Loucy (cell line): ENCODE measurements at regions not wholly inside any gene's neighbourhood (a gene's known extent, or its start where the extent isn't known, plus 50 kb on each side); places are given as distances from the start of the nearest gene placed in this dataset.

Experiments used
- H2AFZ ChIP-seq: fragments of 200-600 bp; sonication (generic); 2 replicates; pipeline ENCODE4 v1.6.0; 2016; ENCODE audit warnings: antibody characterized with exemption, mild to moderate bottlenecking, low read length, moderate library complexity
- H3F3A ChIP-seq: fragments of 200-600 bp; 2 replicates; pipeline ENCODE4 v1.6.0; 2016; ENCODE audit warnings: antibody characterized with exemption, low read depth, mild to moderate bottlenecking
- H3K27me3 ChIP-seq: fragments of 200-600 bp; sonication (generic); 2 replicates; pipeline ENCODE4 v1.6.1; 2014; ENCODE audit warnings: low read length, mild to moderate bottlenecking; ENCODE audit not compliant: insufficient read depth, poor library complexity, severe bottlenecking
- H3K36me3 ChIP-seq: fragments of 200-600 bp; sonication (generic); 2 replicates; pipeline ENCODE4 v1.6.1; 2016; ENCODE audit warnings: low read length; ENCODE audit not compliant: insufficient read depth
- H3K4me1 ChIP-seq: fragments of 200-600 bp; sonication (generic); 2 replicates; pipeline ENCODE4 v1.5.1; 2014; ENCODE audit warnings: low read length, mild to moderate bottlenecking; ENCODE audit not compliant: insufficient read depth, poor library complexity, severe bottlenecking
- H3K4me2 ChIP-seq: fragments of 200-600 bp; sonication (generic); 2 replicates; pipeline ENCODE4 v1.6.0; 2014; ENCODE audit warnings: antibody characterized with exemption, low read length, low read depth, mild to moderate bottlenecking; ENCODE audit not compliant: poor library complexity, severe bottlenecking
- H3K4me3 ChIP-seq: fragments of 200-600 bp; sonication (generic); 2 replicates; pipeline ENCODE4 v1.5.1; 2014; ENCODE audit warnings: low read length, mild to moderate bottlenecking, mixed read lengths; ENCODE audit not compliant: poor library complexity, severe bottlenecking
- H3K79me2 ChIP-seq: fragments of 200-600 bp; sonication (generic); 2 replicates; pipeline ENCODE4 v1.6.1; 2014; ENCODE audit warnings: low read length; ENCODE audit not compliant: insufficient read depth
- H3K9ac ChIP-seq: fragments of 200-600 bp; sonication (generic); 2 replicates; pipeline ENCODE4 v1.6.0; 2014; ENCODE audit warnings: mild to moderate bottlenecking, low read depth, low read length, moderate library complexity; ENCODE audit not compliant: poor library complexity, severe bottlenecking
- H3K9me2 ChIP-seq: fragments of 200-600 bp; sonication (generic); replicated peaks from 2 replicates; pipeline ENCODE4 v1.6.1; 2016; ENCODE audit warnings: low read depth, low read length, mixed read lengths
- H3K9me3 ChIP-seq: fragments of 200-600 bp; sonication (generic); 2 replicates; pipeline ENCODE4 v1.6.1; 2014; ENCODE audit warnings: mild to moderate bottlenecking, antibody characterized with exemption, low read length, low read depth; ENCODE audit not compliant: insufficient read depth
- H4K20me1 ChIP-seq: fragments of 200-600 bp; sonication (generic); 2 replicates; pipeline ENCODE4 v1.6.0; 2014; ENCODE audit warnings: antibody characterized with exemption, low read length, mild to moderate bottlenecking; ENCODE audit not compliant: insufficient read depth, poor library complexity, severe bottlenecking
- EZH2phosphoT487 ChIP-seq: fragments of 200-600 bp; IDR thresholded peaks from 2 replicates; pipeline ENCODE4 v1.6.1; 2018; ENCODE audit warnings: antibody characterized with exemption, mild to moderate bottlenecking, moderate library complexity, borderline replicate concordance
- TF ChIP-seq, protein P1 (sequence below): fragments of 200-600 bp; sonication (generic); conservative IDR thresholded peaks from 2 replicates; pipeline ENCODE4 v1.5.1; 2014; ENCODE audit warnings: mild to moderate bottlenecking, antibody characterized with exemption, low read length

DNA sequence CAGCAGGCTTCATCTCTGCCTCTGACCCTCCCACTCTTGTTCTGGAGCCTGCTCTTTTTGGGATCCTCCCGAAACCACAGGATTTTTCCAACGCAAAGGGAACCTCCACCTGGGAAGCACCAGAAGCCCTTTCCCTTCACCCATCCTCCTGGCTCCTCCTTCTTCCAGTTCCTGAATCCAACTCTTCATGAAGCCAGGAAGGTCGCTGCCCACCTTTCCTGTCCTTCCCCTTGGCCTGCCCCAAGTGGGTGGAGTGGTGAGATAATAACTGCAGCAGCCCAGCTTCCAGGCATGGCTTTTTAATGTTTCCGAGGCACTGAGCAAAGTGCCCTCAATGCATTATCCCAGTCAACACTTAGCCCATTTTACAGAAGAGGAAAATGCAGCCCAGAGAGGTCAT lies 70.8 kb upstream of the EEPD1 start:
- H3K9me3 ChIP-seq = no peaks in the 10 kb centered on the region
- no peaks in the 10 kb centered on the region for H3K79me2 ChIP-seq
- no peak for TF ChIP-seq EZH2phosphoT487
- TF ChIP-seq, protein P1, sequence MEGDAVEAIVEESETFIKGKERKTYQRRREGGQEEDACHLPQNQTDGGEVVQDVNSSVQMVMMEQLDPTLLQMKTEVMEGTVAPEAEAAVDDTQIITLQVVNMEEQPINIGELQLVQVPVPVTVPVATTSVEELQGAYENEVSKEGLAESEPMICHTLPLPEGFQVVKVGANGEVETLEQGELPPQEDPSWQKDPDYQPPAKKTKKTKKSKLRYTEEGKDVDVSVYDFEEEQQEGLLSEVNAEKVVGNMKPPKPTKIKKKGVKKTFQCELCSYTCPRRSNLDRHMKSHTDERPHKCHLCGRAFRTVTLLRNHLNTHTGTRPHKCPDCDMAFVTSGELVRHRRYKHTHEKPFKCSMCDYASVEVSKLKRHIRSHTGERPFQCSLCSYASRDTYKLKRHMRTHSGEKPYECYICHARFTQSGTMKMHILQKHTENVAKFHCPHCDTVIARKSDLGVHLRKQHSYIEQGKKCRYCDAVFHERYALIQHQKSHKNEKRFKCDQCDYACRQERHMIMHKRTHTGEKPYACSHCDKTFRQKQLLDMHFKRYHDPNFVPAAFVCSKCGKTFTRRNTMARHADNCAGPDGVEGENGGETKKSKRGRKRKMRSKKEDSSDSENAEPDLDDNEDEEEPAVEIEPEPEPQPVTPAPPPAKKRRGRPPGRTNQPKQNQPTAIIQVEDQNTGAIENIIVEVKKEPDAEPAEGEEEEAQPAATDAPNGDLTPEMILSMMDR = no peak
- H3K9ac ChIP-seq = no peak overlapping the region
- H3K9me2 ChIP-seq = no peaks in the 10 kb centered on the region
- H2AFZ ChIP-seq = no peak overlapping the region
- H3K4me1 ChIP-seq = no peaks in the 10 kb centered on the region
- no peak overlapping the region for H3K4me3 ChIP-seq
- no peak overlapping the region for H3K4me2 ChIP-seq
- H4K20me1 ChIP-seq = no peaks in the 10 kb centered on the region
- no peaks in the 10 kb centered on the region for H3K27me3 ChIP-seq
- H3F3A ChIP-seq = no peaks in the 10 kb centered on the region
- no peaks in the 10 kb centered on the region for H3K36me3 ChIP-seq

- Histone ChIP-seq H3K4me3 (no peak overlapping the region), H3K36me3 (no peaks in the 10 kb centered on the region), H3F3A (no peaks in the 10 kb centered on the region), H3K4me2 (no peak overlapping the region), H3K79me2 (no peaks in the 10 kb centered on the region), H3K27me3 (no peaks in the 10 kb centered on the region), H4K20me1 (no peaks in the 10 kb centered on the region), H3K4me1 (no peaks in the 10 kb centered on the region), H3K9me2 (no peaks in the 10 kb centered on the region), H2AFZ (no peak overlapping the region), H3K9me3 (no peaks in the 10 kb centered on the region), H3K9ac (no peak overlapping the region)
- TF ChIP-seq, protein P1 = peak; percentile 48
- no peak for TF ChIP-seq EZH2phosphoT487
These were observed 70.1 kb upstream of the EEPD1 start for GRCh38 chr7:36082910-36083309.

- H3K9me2 ChIP-seq = no peaks in the 10 kb centered on the region
- no peaks in the 10 kb centered on the region for H3K79me2 ChIP-seq
- H4K20me1 ChIP-seq = no peaks in the 10 kb centered on the region
- no peak overlapping the region for H3K9ac ChIP-seq
- no peak overlapping the region for H2AFZ ChIP-seq
- no peaks in the 10 kb centered on the region for H3K36me3 ChIP-seq
- H3K9me3 ChIP-seq = no peaks in the 10 kb centered on the region; the same call in 1 of the 2 replicates
- H3F3A ChIP-seq = no peaks in the 10 kb centered on the region
- no peaks in the 10 kb centered on the region for H3K4me1 ChIP-seq
- H3K4me2 ChIP-seq = no peak overlapping the region
- no peaks in the 10 kb centered on the region for H3K27me3 ChIP-seq
- TF ChIP-seq, protein P1 = no peak
- TF ChIP-seq EZH2phosphoT487 = no peak
- H3K4me3 ChIP-seq = no peak overlapping the region
These were observed 69.3 kb upstream of the EEPD1 start for GRCh38 chr7:36083626-36084380.
